ENCODE measurements at regions not wholly inside any gene's neighbourhood (a gene's known extent, or its start where the extent isn't known, plus 50 kb on each side); places are given as distances from the start of the nearest gene placed in this dataset.

DNA sequence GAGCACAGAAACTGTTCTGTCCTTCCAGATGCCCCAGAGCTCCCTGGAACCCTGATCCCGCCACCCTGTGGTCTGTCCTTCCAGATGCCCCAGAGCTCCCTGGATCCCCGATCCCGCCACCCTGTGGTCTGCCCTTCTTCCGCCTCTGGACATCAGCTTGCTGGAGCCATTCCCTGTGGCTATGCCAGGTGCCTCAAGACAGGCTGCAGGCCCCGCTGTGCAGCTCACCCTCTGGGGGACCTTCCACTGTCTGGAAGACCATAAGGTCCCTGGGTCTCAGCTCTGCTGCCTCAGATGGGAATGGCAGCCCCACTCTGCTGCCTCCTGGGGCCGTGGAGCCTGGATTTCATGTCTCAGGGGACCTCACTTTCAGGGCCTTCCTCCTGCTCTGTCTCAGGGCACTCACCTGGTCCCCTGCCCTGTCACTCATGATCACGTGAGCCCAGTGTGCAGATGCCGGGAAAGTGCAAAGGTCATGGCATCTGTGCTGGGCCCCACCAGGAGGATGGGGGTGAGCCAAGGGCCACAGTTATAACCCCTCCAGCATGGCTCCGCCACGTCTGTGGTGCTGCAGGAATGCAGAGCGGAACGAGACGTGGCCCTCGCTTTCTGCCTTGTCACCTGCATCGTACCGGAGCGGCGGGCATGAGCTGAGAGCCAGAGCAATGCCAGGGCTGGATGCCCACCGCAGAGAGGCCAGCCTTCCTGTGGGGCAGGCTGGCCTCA, 1520.7 kb downstream of the BRD1 start:
- no peak for ATAC-seq
- ChIA-PET POLR2A (no interaction called here), CTCF (ENCODE audit: low intra/inter-chr PET ratio, low total read pairs) (no interaction called here)
- H3K27ac ChIP-seq (ENCODE audit: extremely low read length, insufficient read depth, low read length) = no peak overlapping the region
- 43% methylated on average over 5 of the region's 19 CpGs for WGBS (ENCODE audit: low lambda C conversion rate)
- H3K36me3 ChIP-seq (replicated peaks in 1 of 2; ENCODE audit: control insufficient read depth in 1 of 2, insufficient read depth in 2 of 2, low read length in 2 of 2) = no peaks in the 10 kb centered on the region
- no peak overlapping the region for H3K4me3 ChIP-seq (replicated peaks in 1 of 3; ENCODE audit: insufficient read depth in 1 of 3, low read depth in 2 of 3, low read length in 3 of 3)
- no TSS peak for BruUV-seq (replicated peaks)
- no peak for FAIRE-seq
- no peaks in the 10 kb centered on the region for H3K79me2 ChIP-seq (ENCODE audit: insufficient read depth, low read length)
- in situ Hi-C loops (cut with HindIII; ENCODE audit: extremely low pct_ligation_motif_present, low pct_unique_long_range_greater_than_20kb) = no loop called here
- no peaks in the 10 kb centered on the region for H3K4me1 ChIP-seq (ENCODE audit: insufficient read depth, low read length)
- H3K27me3 ChIP-seq (ENCODE audit: control insufficient read depth in 1 of 2, insufficient read depth in 2 of 2, low read length in 2 of 2) = peaks cover 2 to 52% of the 10 kb centered on the region in 2 experiments; a peak in 4 of 5 replicates
- TF ChIP-seq, protein P1, sequence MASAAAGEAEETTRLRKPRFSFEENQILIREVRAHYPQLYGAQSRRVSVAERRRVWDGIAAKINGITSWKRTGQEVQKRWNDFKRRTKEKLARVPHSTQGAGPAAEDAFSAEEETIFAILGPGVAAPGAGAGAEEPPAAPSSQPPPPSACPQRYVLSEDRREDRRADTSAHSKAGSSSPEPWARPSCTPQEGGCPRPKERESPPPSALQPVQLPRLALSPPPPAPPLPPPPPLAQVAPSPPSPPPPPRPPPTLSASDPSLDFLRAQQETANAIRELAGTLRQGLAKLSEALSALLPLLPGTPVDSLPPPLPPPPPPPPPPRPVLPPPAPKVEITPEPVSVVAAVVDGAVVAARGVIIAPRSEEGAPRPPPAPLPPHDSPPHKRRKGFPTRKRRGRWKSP (CRISPR knock-in tag; IDR thresholded peaks at IDR 0.05) = no peak
- TF ChIP-seq, protein P2, sequence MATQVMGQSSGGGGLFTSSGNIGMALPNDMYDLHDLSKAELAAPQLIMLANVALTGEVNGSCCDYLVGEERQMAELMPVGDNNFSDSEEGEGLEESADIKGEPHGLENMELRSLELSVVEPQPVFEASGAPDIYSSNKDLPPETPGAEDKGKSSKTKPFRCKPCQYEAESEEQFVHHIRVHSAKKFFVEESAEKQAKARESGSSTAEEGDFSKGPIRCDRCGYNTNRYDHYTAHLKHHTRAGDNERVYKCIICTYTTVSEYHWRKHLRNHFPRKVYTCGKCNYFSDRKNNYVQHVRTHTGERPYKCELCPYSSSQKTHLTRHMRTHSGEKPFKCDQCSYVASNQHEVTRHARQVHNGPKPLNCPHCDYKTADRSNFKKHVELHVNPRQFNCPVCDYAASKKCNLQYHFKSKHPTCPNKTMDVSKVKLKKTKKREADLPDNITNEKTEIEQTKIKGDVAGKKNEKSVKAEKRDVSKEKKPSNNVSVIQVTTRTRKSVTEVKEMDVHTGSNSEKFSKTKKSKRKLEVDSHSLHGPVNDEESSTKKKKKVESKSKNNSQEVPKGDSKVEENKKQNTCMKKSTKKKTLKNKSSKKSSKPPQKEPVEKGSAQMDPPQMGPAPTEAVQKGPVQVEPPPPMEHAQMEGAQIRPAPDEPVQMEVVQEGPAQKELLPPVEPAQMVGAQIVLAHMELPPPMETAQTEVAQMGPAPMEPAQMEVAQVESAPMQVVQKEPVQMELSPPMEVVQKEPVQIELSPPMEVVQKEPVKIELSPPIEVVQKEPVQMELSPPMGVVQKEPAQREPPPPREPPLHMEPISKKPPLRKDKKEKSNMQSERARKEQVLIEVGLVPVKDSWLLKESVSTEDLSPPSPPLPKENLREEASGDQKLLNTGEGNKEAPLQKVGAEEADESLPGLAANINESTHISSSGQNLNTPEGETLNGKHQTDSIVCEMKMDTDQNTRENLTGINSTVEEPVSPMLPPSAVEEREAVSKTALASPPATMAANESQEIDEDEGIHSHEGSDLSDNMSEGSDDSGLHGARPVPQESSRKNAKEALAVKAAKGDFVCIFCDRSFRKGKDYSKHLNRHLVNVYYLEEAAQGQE (IDR thresholded peaks at IDR 0.05; ENCODE audit: borderline replicate concordance in 1 of 2, low read depth in 1 of 2, low read length in 2 of 2) = no peak
- TF ChIP-seq GPN1 (CRISPR knock-in tag; IDR thresholded peaks at IDR 0.05; ENCODE audit: borderline replicate concordance) (no peak), KLF16 (CRISPR knock-in tag; IDR thresholded peaks at IDR 0.05) (no peak), MIXL1 (CRISPR knock-in tag; IDR thresholded peaks at IDR 0.05) (no peak), FOXK2 (IDR thresholded peaks at IDR 0.05) (no peak), EZH2 (conservative IDR thresholded peaks at IDR 0.05; ENCODE audit: low read depth, low read length) (no peak), RXRB (CRISPR knock-in tag; IDR thresholded peaks at IDR 0.05; ENCODE audit: borderline replicate concordance) (no peak), ZNF329 (CRISPR knock-in tag; IDR thresholded peaks at IDR 0.05; ENCODE audit: low read depth) (no peak), ZNF75D (CRISPR knock-in tag; IDR thresholded peaks at IDR 0.05; ENCODE audit: borderline replicate concordance) (no peak)
- TF ChIP-seq, protein P3, sequence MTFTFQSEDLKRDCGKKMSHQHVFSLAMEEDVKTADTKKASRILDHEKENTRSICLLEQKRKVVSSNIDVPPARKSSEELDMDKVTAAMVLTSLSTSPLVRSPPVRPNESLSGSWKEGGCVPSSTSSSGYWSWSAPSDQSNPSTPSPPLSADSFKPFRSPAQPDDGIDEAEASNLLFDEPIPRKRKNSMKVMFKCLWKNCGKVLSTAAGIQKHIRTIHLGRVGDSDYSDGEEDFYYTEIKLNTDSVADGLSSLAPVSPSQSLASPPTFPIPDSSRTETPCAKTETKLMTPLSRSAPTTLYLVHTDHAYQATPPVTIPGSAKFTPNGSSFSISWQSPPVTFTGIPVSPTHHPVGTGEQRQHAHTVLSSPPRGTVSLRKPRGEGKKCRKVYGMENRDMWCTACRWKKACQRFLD (CRISPR knock-in tag; IDR thresholded peaks at IDR 0.05; ENCODE audit: borderline replicate concordance) = no peak
- TF ChIP-seq, protein P4, sequence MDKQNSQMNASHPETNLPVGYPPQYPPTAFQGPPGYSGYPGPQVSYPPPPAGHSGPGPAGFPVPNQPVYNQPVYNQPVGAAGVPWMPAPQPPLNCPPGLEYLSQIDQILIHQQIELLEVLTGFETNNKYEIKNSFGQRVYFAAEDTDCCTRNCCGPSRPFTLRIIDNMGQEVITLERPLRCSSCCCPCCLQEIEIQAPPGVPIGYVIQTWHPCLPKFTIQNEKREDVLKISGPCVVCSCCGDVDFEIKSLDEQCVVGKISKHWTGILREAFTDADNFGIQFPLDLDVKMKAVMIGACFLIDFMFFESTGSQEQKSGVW (CRISPR knock-in tag; IDR thresholded peaks at IDR 0.05; ENCODE audit: borderline replicate concordance) = no peak
- intact Hi-C loops (cut with micrococcal nuclease; ENCODE audit: unreplicated experiment) = no loop called here
- no peak overlapping the region for H2AFZ ChIP-seq (ENCODE audit: low read length)
- H3K4me2 ChIP-seq (ENCODE audit: low read depth, low read length) = no peak overlapping the region
- peaks cover 5% of the 10 kb centered on the region; the same call in 1 of the 2 replicates for H3K9me3 ChIP-seq (ENCODE audit: low read length)
- no peak for DNase-seq (ENCODE audit: low spot score)
- H3K9ac ChIP-seq (ENCODE audit: insufficient read depth, low read depth, low read length) = no peak overlapping the region
- H4K20me1 ChIP-seq (ENCODE audit: insufficient read depth, low read length) = no peaks in the 10 kb centered on the region

Data from HepG2 (cell line).